ENCODE measurements at regions not wholly inside any gene's neighbourhood (a gene's known extent, or its start where the extent isn't known, plus 50 kb on each side); places are given as distances from the start of the nearest gene placed in this dataset.

DNA sequence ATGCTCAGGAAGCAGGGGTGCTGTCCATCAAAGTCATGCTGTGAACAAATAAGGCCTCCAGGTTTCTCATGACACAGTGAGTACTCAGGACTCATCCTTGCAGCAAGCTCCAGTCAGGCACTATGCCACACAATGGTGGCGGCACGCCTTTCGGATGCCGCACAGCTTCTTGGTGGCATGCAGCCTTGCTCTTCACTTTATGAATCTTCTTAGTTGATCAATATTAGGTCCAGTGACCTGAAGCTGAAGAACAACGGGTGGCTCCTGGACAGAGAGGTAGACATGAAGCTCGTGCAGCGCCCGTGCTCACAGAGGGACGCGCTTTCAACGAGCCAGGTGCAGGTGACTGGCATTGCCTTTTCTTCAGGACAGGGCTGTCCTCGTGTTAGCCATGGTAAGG lies 653.0 kb upstream of the MGMT start (continued):
- TF ChIP-seq, protein P1, sequence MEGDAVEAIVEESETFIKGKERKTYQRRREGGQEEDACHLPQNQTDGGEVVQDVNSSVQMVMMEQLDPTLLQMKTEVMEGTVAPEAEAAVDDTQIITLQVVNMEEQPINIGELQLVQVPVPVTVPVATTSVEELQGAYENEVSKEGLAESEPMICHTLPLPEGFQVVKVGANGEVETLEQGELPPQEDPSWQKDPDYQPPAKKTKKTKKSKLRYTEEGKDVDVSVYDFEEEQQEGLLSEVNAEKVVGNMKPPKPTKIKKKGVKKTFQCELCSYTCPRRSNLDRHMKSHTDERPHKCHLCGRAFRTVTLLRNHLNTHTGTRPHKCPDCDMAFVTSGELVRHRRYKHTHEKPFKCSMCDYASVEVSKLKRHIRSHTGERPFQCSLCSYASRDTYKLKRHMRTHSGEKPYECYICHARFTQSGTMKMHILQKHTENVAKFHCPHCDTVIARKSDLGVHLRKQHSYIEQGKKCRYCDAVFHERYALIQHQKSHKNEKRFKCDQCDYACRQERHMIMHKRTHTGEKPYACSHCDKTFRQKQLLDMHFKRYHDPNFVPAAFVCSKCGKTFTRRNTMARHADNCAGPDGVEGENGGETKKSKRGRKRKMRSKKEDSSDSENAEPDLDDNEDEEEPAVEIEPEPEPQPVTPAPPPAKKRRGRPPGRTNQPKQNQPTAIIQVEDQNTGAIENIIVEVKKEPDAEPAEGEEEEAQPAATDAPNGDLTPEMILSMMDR (IDR thresholded peaks at IDR 0.05; ENCODE audit: low read depth, low read length, missing input control) = no peak
- TF ChIP-seq EGR1 (IDR thresholded peaks at IDR 0.05; ENCODE audit: low read depth in 2 of 2) (no peak), RAD21 (IDR thresholded peaks at IDR 0.05) (no peak)

DNA sequence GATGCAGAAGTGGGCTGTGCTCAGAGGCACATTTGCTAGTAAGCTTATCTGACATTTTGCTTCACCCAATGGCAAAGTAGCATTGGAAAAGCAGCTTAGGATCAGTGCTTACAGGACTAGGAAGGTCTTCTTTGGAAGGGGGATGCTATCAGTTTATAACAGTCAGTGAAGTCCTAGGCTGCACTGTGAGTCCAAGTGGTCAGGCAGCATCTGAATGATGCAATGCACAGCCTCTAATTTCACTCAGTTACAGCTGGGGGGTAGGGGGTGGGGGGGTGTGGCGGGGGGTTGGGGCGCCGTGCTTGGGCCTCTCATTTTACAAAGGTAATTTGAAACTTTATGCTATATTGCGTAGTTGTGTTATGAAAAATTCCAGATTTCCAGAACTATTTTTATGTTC lies 652.3 kb upstream of the MGMT start:
- Histone ChIP-seq H3K4me3 (ENCODE audit: low read depth in 1 of 3, low read length in 3 of 3) (no peak overlapping the region), H3K27me3 (ENCODE audit: control insufficient read depth in 4 of 4, insufficient read depth in 4 of 4, low read length in 3 of 4) (peaks cover 0 to 4% (median 0%) of the 10 kb centered on the region in 4 donors), H3K27ac (ENCODE audit: low read depth in 1 of 2, low read length in 2 of 2) (no peak overlapping the region), H3K4me1 (ENCODE audit: control insufficient read depth in 4 of 4, insufficient read depth in 4 of 4, low read length in 3 of 4) (no peaks in the 10 kb centered on the region), H3K9me3 (ENCODE audit: control insufficient read depth in 4 of 4, low read length in 3 of 4) (no peaks in the 10 kb centered on the region), H3K36me3 (ENCODE audit: control insufficient read depth in 4 of 4, insufficient read depth in 3 of 4, low read depth in 1 of 4, low read length in 3 of 4) (no peaks in the 10 kb centered on the region), H3K9ac (ENCODE audit: low read depth in 1 of 2, low read length in 2 of 2) (no peak overlapping the region)
- DNase-seq (ENCODE audit: low spot score) = no peak
- TF ChIP-seq, protein P2, sequence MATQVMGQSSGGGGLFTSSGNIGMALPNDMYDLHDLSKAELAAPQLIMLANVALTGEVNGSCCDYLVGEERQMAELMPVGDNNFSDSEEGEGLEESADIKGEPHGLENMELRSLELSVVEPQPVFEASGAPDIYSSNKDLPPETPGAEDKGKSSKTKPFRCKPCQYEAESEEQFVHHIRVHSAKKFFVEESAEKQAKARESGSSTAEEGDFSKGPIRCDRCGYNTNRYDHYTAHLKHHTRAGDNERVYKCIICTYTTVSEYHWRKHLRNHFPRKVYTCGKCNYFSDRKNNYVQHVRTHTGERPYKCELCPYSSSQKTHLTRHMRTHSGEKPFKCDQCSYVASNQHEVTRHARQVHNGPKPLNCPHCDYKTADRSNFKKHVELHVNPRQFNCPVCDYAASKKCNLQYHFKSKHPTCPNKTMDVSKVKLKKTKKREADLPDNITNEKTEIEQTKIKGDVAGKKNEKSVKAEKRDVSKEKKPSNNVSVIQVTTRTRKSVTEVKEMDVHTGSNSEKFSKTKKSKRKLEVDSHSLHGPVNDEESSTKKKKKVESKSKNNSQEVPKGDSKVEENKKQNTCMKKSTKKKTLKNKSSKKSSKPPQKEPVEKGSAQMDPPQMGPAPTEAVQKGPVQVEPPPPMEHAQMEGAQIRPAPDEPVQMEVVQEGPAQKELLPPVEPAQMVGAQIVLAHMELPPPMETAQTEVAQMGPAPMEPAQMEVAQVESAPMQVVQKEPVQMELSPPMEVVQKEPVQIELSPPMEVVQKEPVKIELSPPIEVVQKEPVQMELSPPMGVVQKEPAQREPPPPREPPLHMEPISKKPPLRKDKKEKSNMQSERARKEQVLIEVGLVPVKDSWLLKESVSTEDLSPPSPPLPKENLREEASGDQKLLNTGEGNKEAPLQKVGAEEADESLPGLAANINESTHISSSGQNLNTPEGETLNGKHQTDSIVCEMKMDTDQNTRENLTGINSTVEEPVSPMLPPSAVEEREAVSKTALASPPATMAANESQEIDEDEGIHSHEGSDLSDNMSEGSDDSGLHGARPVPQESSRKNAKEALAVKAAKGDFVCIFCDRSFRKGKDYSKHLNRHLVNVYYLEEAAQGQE (IDR thresholded peaks at IDR 0.05) = no peak
- TF ChIP-seq GABPA (IDR thresholded peaks at IDR 0.05 in 1 of 2, conservative IDR thresholded peaks at IDR 0.05 in 1 of 2) = no peak
- no peak for TF ChIP-seq HNF4G (IDR thresholded peaks at IDR 0.05)
- TF ChIP-seq, protein P1 (IDR thresholded peaks at IDR 0.05; ENCODE audit: low read depth, low read length, missing input control) = no peak
- TF ChIP-seq, protein P3, sequence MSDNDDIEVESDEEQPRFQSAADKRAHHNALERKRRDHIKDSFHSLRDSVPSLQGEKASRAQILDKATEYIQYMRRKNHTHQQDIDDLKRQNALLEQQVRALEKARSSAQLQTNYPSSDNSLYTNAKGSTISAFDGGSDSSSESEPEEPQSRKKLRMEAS (IDR thresholded peaks at IDR 0.05) = no peak
- no peak for TF ChIP-seq FOXA2 (IDR thresholded peaks at IDR 0.05)
- TF ChIP-seq HNF4A (conservative IDR thresholded peaks at IDR 0.05) = no peak
- no peak for TF ChIP-seq RAD21 (IDR thresholded peaks at IDR 0.05)
- WGBS = 78% methylated on average over 4 of the region's 4 CpGs

DNA sequence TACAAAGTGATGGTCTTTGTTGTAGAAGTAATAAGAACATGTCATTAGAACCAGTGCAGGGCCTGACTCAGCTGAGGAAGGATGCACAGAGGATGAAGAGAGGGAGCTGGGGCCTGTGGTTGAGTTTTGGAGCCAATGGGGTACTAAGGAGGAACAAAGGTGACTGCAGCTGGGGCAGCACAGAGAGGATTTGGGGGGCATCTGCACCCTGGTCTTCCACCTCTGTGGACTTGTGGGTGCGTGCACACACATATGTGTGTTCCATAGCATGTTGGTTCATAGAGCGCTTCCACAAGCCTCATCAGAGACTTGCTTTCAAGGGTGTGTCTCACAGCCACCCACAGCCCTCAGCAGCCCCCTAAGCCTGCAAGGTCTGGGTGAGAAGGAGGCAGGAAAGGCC lies 650.3 kb upstream of the MGMT start:
- peaks cover 0 to 4% (median 0%) of the 10 kb centered on the region in 4 donors for H3K27me3 ChIP-seq (ENCODE audit: control insufficient read depth in 4 of 4, insufficient read depth in 4 of 4, low read length in 3 of 4)
- no peak overlapping the region for H3K27ac ChIP-seq (ENCODE audit: low read depth in 1 of 2, low read length in 2 of 2)
- no peaks in the 10 kb centered on the region for H3K9me3 ChIP-seq (ENCODE audit: control insufficient read depth in 4 of 4, low read length in 3 of 4)
- TF ChIP-seq, protein P4, sequence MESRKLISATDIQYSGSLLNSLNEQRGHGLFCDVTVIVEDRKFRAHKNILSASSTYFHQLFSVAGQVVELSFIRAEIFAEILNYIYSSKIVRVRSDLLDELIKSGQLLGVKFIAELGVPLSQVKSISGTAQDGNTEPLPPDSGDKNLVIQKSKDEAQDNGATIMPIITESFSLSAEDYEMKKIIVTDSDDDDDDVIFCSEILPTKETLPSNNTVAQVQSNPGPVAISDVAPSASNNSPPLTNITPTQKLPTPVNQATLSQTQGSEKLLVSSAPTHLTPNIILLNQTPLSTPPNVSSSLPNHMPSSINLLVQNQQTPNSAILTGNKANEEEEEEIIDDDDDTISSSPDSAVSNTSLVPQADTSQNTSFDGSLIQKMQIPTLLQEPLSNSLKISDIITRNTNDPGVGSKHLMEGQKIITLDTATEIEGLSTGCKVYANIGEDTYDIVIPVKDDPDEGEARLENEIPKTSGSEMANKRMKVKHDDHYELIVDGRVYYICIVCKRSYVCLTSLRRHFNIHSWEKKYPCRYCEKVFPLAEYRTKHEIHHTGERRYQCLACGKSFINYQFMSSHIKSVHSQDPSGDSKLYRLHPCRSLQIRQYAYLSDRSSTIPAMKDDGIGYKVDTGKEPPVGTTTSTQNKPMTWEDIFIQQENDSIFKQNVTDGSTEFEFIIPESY (IDR thresholded peaks at IDR 0.05) = no peak
- TF ChIP-seq, protein P2 (IDR thresholded peaks at IDR 0.05) = no peak
- TF ChIP-seq, protein P3 (IDR thresholded peaks at IDR 0.05) = no peak
- TF ChIP-seq GABPA (IDR thresholded peaks at IDR 0.05 in 1 of 2, conservative IDR thresholded peaks at IDR 0.05 in 1 of 2) = no peak
- no peak for TF ChIP-seq YY1 (IDR thresholded peaks at IDR 0.05)
- no peak for TF ChIP-seq SP1 (IDR thresholded peaks at IDR 0.05)
- TF ChIP-seq TAF1 (conservative IDR thresholded peaks at IDR 0.05) = no peak
- TF ChIP-seq FOXA1 (IDR thresholded peaks at IDR 0.05) = no peak
- TF ChIP-seq NR2F2 (IDR thresholded peaks at IDR 0.05) = no peak
- TF ChIP-seq, protein P5, sequence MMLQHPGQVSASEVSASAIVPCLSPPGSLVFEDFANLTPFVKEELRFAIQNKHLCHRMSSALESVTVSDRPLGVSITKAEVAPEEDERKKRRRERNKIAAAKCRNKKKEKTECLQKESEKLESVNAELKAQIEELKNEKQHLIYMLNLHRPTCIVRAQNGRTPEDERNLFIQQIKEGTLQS (IDR thresholded peaks at IDR 0.05) = no peak
- H3K9ac ChIP-seq (ENCODE audit: low read depth in 1 of 2, low read length in 2 of 2) = no peak overlapping the region
- 80% methylated on average over 2 of the region's 2 CpGs for WGBS
- no peak overlapping the region for H3K4me3 ChIP-seq (ENCODE audit: low read depth in 1 of 3, low read length in 3 of 3)
- H3K36me3 ChIP-seq (ENCODE audit: control insufficient read depth in 4 of 4, insufficient read depth in 3 of 4, low read depth in 1 of 4, low read length in 3 of 4) = no peaks in the 10 kb centered on the region
- DNase-seq (ENCODE audit: low spot score) = no peak
- H3K4me1 ChIP-seq (ENCODE audit: control insufficient read depth in 4 of 4, insufficient read depth in 4 of 4, low read length in 3 of 4) = no peaks in the 10 kb centered on the region

All from liver (tissue), 8 donors.